Fibroblast of the aortic adventitia (primary cell): ENCODE measurements at regions not wholly inside any gene's neighbourhood (a gene's known extent, or its start where the extent isn't known, plus 50 kb on each side); places are given as distances from the start of the nearest gene placed in this dataset.
A peak's percentile ranks its signal among the peaks of the same experiment; 100 is the strongest.

Experiments used
- DNase-seq: peaks from one replicate; pipeline ENCODE4 v3.0.0-alpha.2; 2010; ENCODE audit warnings: low read depth
- H3K4me3 ChIP-seq: 2 replicates; pipeline ENCODE4 v1.5.1; 2011; ENCODE audit warnings: low read depth, mild to moderate bottlenecking, control low read depth, low read length, moderate library complexity
- TF ChIP-seq, protein P1 (sequence below): IDR thresholded peaks from 2 replicates; pipeline ENCODE4 v1.5.1; 2011; ENCODE audit warnings: mild to moderate bottlenecking, low read length, control low read depth, inconsistent platforms; ENCODE audit not compliant: insufficient read depth

DNA sequence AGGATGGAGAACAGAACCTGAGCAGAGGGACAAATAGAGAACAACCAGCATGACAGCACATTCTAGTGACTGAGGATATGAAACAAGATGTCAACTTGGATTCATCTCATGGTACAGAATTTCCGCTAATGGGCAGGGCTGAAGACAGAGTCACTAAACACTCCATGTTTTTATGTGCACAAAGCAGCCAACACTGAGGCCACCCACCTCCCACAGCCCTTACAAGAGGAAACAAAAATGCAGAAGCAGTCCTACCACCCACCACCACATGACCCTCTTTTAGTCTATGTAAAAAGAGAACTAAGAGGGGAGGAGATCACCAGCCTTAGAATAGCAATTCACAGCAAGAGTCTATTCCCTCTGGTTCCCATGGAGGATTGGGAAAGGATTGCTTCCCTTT lies 131.4 kb upstream of the UBE2E2 start:
- no peak overlapping the region for H3K4me3 ChIP-seq
- DNase-seq: no peak
- TF ChIP-seq, protein P1, sequence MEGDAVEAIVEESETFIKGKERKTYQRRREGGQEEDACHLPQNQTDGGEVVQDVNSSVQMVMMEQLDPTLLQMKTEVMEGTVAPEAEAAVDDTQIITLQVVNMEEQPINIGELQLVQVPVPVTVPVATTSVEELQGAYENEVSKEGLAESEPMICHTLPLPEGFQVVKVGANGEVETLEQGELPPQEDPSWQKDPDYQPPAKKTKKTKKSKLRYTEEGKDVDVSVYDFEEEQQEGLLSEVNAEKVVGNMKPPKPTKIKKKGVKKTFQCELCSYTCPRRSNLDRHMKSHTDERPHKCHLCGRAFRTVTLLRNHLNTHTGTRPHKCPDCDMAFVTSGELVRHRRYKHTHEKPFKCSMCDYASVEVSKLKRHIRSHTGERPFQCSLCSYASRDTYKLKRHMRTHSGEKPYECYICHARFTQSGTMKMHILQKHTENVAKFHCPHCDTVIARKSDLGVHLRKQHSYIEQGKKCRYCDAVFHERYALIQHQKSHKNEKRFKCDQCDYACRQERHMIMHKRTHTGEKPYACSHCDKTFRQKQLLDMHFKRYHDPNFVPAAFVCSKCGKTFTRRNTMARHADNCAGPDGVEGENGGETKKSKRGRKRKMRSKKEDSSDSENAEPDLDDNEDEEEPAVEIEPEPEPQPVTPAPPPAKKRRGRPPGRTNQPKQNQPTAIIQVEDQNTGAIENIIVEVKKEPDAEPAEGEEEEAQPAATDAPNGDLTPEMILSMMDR: no peak

DNA sequence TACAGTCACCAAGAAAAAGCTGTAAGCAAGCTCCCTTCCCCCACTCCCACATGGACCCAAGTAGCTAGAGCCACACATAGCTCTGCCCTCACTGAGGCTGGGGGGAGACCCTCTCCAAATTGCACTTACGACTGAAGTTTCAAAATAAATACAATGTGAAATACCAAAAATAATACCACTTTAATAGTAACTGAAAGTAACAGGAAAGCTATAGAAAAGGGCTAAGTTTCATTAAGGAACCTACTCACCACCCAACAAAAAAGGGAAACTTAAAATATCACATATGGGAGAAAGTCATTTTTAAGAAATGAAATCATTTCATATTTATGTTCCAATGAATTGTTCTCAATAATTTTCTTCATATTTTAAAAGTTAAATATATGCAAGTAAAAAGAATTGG lies 130.4 kb upstream of the UBE2E2 start:
- TF ChIP-seq, protein P1: no peak
- DNase-seq: no peak
- H3K4me3 ChIP-seq: no peak overlapping the region

DNA sequence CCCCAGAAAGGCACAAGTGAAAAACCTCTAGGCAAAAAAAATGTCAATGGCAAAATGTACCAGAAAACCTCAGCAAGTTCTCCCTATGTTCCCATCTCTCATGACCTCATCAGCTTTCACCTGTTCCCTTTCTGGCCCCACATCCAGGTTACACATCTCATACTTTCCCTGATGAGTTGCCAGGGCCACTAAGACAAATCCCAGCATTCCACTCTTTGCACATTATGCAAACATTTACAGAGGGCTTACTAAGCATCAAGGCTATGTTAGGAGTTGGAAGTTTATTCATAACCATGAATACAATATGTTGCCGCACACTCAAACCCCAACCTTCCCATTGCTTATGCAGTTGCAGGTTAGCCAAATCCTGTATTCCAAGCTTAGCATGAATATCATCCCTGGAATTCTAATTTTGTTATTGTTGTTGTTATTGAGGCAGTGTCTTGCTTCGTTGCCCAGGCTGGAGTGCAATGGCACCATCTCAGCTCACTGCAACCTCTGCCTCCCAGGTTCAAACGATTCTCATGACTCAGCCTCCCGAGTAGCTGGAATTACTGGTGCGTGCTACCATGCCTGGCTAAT lies 129.3 kb upstream of the UBE2E2 start:
- DNase-seq: no peak
- TF ChIP-seq, protein P1: no peak
- no peak overlapping the region for H3K4me3 ChIP-seq

DNA sequence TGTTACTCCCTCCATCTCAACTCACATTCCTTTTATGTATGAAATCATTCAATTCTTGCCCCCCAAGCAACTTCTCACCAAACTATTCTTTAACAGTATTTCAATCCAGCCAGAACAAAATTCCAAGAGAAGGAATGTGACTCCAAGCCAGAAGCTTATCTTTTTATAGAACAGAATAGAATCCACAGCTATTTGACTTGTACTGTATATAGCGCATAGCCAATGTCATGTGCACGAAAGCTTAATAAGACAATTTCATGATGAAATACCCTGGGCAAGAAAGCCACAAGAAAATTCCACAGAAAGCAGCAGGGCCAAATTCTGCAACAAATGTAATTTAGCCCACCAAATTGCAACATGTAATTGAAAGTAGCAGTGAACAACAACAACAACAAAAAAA lies 127.6 kb upstream of the UBE2E2 start:
- peak; percentile 95 for DNase-seq
- TF ChIP-seq, protein P1: no peak

DNA sequence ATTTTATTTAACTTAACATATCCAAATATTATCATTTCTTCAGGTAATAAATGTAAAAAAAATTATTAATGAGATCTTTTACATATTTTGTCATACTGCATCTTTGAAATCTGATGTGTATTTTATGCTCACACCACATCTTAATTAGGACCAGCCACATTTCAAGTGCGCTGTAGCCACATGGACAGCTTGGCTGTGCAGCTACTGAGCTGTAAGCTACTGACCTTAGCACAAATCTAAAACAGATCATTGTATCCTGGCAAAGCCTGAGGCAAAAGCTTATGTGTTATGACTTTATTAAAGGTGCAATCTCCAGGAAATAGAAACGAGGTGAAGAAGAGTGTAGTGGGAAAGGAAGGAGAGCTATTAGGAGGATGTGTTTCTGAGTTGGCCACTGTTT lies 126.7 kb upstream of the UBE2E2 start:
- DNase-seq: peak; percentile 30
- TF ChIP-seq, protein P1: no peak

More for the DNA sequence above, 127.6 kb upstream of the UBE2E2 start:
- H3K4me3 ChIP-seq: no peak overlapping the region

DNA sequence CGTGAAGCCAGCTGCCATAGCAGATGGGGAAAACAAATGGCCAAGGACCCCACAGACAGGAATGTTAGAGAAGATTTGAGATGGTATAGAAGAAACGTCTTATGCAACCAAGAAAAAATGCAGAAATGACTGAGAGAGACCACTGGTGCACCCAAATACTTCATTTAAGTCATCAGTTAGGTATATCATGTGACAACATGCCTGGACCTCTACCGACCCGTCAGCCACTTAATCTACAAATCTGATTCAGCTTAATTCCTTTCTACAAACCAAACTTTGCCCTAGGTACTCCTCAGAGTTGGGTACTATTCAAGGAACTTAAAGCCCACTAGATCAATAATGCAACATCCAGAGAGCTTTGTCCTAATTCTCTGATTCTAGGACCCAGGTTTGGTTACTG lies 126.0 kb upstream of the UBE2E2 start:
- TF ChIP-seq, protein P1: no peak

More for the DNA sequence above, 126.7 kb upstream of the UBE2E2 start:
- H3K4me3 ChIP-seq: no peak overlapping the region

DNA sequence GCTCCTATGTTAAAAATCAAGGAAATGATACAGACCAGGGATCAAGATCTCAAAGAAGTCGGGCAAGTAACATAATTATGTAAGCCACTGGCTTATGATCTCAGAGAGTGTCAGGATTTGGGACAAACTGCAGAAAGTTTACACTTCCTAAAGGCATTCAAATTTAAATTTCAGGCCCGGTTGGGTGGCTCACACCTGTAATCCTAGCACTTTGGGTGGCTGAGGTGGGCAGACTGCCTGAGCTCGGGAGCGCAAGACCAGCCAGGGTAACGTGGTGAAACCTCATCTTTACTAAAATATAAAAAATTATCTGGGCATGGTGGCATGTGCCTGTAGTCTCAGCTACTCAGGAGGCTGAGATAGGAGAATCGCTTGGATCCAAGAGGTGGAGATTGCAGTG lies 124.4 kb upstream of the UBE2E2 start:
- TF ChIP-seq, protein P1: no peak
- H3K4me3 ChIP-seq: no peak overlapping the region
- no peak for DNase-seq

More for the DNA sequence above, 126.0 kb upstream of the UBE2E2 start:
- DNase-seq: no peak
- no peak overlapping the region for H3K4me3 ChIP-seq
